Esophagus muscularis mucosa (tissue), 4 donors: ENCODE measurements at regions not wholly inside any gene's neighbourhood (a gene's known extent, or its start where the extent isn't known, plus 50 kb on each side); places are given as distances from the start of the nearest gene placed in this dataset.

ENCODE experiments used
- EP300 ChIP-seq: sonication (generic); formaldehyde crosslinking; IDR thresholded peaks from one replicate; pipeline ENCODE4 v1.6.1; 2017; ENCODE audit warnings: antibody characterized with exemption
- POLR2A ChIP-seq: fragments of 450-650 bp; IDR thresholded peaks from one replicate; pipeline ENCODE4 v1.6.1; 2017; ENCODE audit warnings: antibody characterized with exemption, moderate library complexity, mild to moderate bottlenecking, low read depth
- POLR2AphosphoS5 ChIP-seq, 2 donors: sonication (generic); formaldehyde crosslinking; IDR thresholded peaks; one replicate each; pipeline ENCODE4 v1.6.1; 2017; ENCODE audit warnings: antibody characterized with exemption in 2 of 2
- TF ChIP-seq, protein P1 (sequence below), 3 experiments: fragments of 200-600 bp in 2 of 3; fragments of 450-650 bp in 1 of 3; sonication (generic) in 2 of 3; IDR thresholded peaks; one replicate each; pipeline ENCODE4 v1.5.1; 2017 to 2019; ENCODE audit warnings: antibody characterized with exemption in 3 of 3, mild to moderate bottlenecking in 2 of 3, moderate library complexity in 1 of 3

DNA sequence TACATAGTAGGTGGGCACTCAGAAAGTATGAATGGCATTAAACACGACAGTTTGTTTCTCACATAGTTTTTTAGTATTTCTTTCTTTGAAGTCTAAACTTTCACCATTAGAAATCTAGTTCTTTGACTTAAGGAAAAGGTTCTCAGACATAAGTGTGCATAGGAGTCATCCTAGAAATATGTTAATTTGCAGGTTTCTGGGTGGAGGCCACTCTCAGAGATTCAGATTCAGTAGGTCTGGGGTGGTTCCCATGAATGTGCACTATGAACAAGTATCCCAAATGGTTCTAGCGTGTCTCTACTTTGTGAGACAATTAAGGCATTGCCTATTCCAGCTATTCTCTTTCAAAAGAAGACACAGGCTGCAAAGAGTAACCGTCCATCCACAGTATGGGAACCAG, 119.3 kb downstream of the NGF start:
- TF ChIP-seq, protein P1, sequence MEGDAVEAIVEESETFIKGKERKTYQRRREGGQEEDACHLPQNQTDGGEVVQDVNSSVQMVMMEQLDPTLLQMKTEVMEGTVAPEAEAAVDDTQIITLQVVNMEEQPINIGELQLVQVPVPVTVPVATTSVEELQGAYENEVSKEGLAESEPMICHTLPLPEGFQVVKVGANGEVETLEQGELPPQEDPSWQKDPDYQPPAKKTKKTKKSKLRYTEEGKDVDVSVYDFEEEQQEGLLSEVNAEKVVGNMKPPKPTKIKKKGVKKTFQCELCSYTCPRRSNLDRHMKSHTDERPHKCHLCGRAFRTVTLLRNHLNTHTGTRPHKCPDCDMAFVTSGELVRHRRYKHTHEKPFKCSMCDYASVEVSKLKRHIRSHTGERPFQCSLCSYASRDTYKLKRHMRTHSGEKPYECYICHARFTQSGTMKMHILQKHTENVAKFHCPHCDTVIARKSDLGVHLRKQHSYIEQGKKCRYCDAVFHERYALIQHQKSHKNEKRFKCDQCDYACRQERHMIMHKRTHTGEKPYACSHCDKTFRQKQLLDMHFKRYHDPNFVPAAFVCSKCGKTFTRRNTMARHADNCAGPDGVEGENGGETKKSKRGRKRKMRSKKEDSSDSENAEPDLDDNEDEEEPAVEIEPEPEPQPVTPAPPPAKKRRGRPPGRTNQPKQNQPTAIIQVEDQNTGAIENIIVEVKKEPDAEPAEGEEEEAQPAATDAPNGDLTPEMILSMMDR (IDR thresholded peaks at IDR 0.05) = no peak
- TF ChIP-seq POLR2AphosphoS5 (IDR thresholded peaks at IDR 0.05) (no peak), POLR2A (no peak), EP300 (no peak)
